OCI-LY1 (cell line): ENCODE measurements at regions not wholly inside any gene's neighbourhood (a gene's known extent, or its start where the extent isn't known, plus 50 kb on each side); places are given as distances from the start of the nearest gene placed in this dataset.

Experiments used
- CTCF ChIP-seq: fragments of 200-600 bp; sonication (generic), shearing (Covaris generic); IDR thresholded peaks from 2 replicates; pipeline ENCODE4 v1.5.1; 2017; ENCODE audit warnings: mild to moderate bottlenecking, antibody characterized with exemption, low read length, moderate library complexity, mixed read lengths
- EZH2 ChIP-seq: fragments of 200-600 bp; sonication (generic), shearing (Covaris generic); IDR thresholded peaks from 2 replicates; pipeline ENCODE4 v1.8.0; 2017; ENCODE audit warnings: borderline replicate concordance, mixed run types, mild to moderate bottlenecking, antibody characterized with exemption, low read length, moderate library complexity, mixed read lengths

DNA sequence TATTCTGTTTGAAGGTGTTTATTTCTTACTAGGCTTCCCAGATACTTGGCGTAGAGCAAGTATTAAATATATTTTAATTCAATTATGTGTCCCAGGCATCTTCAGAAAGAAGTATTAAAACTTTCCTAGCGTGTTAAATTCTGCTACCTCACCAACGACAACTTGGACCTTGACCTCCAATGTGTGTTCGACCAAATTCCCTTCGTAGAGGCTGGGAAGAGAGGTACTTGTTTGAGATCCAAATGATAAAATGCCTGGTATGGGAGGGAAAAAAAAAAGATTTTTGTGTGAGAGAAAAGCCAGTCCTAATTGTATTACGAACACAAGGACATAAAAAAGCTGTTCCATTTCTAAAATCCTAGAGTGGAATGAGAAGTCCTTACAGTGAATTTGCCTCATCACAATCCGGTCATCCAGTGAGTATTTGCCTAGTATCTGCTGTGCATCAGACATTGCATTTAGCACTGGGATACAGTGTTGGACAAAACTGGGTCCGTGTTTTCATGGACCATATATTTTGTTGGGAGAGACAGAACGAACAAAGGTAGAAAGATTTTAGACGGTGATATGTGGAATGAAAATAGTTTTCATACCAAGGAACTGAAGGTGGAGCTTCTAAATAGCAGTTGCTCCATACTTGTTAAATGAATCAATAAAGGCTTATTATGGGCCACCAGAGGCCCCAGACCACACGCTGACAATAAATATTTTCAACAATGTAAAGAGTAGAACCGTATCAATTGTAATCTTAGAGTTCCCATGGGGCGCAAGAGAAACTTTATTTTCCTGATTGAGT, 103.1 kb downstream of the KIF4B start:
- no peak for TF ChIP-seq CTCF
- no peak for TF ChIP-seq EZH2
